MM.1S (cell line): ENCODE measurements at regions not wholly inside any gene's neighbourhood (a gene's known extent, or its start where the extent isn't known, plus 50 kb on each side); places are given as distances from the start of the nearest gene placed in this dataset.

ENCODE experiments used
- EZH2 ChIP-seq: fragments of 300-600 bp; sonication (generic); optimal IDR thresholded peaks from 2 replicates; pipeline ENCODE3; 2017; ENCODE audit warnings: low read depth, mild to moderate bottlenecking, antibody characterized with exemption, low read length, mixed read lengths
- EZH2phosphoT487 ChIP-seq: fragments of 300-600 bp; sonication (generic); IDR thresholded peaks from 2 replicates; pipeline ENCODE4 v1.6.1; 2018; ENCODE audit warnings: antibody characterized with exemption, low read length
- TF ChIP-seq, protein P1 (sequence below): fragments of 300-600 bp; sonication (generic); IDR thresholded peaks from 2 replicates; pipeline ENCODE4 v1.5.1; 2016; ENCODE audit warnings: antibody characterized with exemption, low read length, mixed read lengths

DNA sequence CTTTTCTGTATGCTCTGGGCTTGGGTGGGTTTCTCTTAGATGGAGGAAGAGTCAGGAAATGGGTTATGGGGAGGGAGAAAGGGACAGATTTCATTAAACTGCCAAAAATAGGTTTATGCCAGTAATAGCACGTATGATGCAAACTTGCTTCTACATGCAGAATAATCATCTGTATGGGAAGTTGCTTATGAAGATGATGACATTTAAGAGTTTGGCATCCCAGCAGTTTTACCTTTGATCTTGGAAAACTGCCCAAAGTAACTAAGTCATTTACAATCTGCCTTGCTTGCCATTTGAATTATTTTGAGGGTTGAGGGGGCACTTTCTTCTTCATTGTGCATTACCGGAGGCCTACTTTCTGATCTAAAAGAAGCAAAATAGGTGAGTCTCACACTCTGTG lies 282.9 kb upstream of the ANKRD55 start:
- TF ChIP-seq, protein P1, sequence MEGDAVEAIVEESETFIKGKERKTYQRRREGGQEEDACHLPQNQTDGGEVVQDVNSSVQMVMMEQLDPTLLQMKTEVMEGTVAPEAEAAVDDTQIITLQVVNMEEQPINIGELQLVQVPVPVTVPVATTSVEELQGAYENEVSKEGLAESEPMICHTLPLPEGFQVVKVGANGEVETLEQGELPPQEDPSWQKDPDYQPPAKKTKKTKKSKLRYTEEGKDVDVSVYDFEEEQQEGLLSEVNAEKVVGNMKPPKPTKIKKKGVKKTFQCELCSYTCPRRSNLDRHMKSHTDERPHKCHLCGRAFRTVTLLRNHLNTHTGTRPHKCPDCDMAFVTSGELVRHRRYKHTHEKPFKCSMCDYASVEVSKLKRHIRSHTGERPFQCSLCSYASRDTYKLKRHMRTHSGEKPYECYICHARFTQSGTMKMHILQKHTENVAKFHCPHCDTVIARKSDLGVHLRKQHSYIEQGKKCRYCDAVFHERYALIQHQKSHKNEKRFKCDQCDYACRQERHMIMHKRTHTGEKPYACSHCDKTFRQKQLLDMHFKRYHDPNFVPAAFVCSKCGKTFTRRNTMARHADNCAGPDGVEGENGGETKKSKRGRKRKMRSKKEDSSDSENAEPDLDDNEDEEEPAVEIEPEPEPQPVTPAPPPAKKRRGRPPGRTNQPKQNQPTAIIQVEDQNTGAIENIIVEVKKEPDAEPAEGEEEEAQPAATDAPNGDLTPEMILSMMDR, result no peak
- TF ChIP-seq EZH2phosphoT487 (no peak), EZH2 (no peak)
